Suprapubic skin (tissue), 4 donors: ENCODE measurements at regions not wholly inside any gene's neighbourhood (a gene's known extent, or its start where the extent isn't known, plus 50 kb on each side); places are given as distances from the start of the nearest gene placed in this dataset.

Experiments
- DNase-seq, 2 donors: peaks; one replicate each; pipeline ENCODE4 v3.0.0-alpha.2; 2019; ENCODE audit warnings: low spot score in 2 of 2
- H3K27ac ChIP-seq: fragments of 200-600 bp; sonication (generic); one replicate; pipeline ENCODE4 v1.5.1; 2019
- H3K27me3 ChIP-seq: fragments of 200-600 bp; sonication (generic); one replicate; pipeline ENCODE4 v1.5.1; 2019
- H3K36me3 ChIP-seq: fragments of 200-600 bp; sonication (generic); one replicate; pipeline ENCODE4 v1.5.1; 2019
- H3K4me1 ChIP-seq: fragments of 200-600 bp; sonication (generic); one replicate; pipeline ENCODE4 v1.5.1; 2019
- H3K4me3 ChIP-seq: fragments of 200-600 bp; sonication (generic); one replicate; pipeline ENCODE4 v1.5.1; 2019; ENCODE audit warnings: mild to moderate bottlenecking
- H3K9me3 ChIP-seq: fragments of 200-600 bp; sonication (generic); one replicate; pipeline ENCODE4 v1.5.1; 2019
- CTCF ChIP-seq, 2 donors: fragments of 200-600 bp in 1 of 2; fragments of 450-650 bp in 1 of 2; sonication (generic) in 1 of 2; IDR thresholded peaks; one replicate each; pipeline ENCODE4 v1.5.1; 2016 to 2019; ENCODE audit warnings: antibody characterized with exemption in 2 of 2, mild to moderate bottlenecking in 1 of 2, moderate library complexity in 1 of 2
- EP300 ChIP-seq: sonication (generic); formaldehyde crosslinking; IDR thresholded peaks from one replicate; pipeline ENCODE4 v1.6.1; 2017; ENCODE audit warnings: antibody characterized with exemption
- POLR2A ChIP-seq, 2 donors: fragments of 450-650 bp; IDR thresholded peaks; one replicate each; pipeline ENCODE4 v1.6.1; 2017; ENCODE audit warnings: antibody characterized with exemption in 2 of 2, mild to moderate bottlenecking in 2 of 2, moderate library complexity in 2 of 2
- POLR2AphosphoS5 ChIP-seq, 3 donors: sonication (generic); formaldehyde crosslinking; IDR thresholded peaks; one replicate each; pipeline ENCODE4 v1.6.1; 2017; ENCODE audit warnings: antibody characterized with exemption in 3 of 3
- WGBS: methylation state at CpG from one replicate; pipeline ENCODE4 v1.1.5; 2018; 5-methylcytosine and 5-hydroxymethylcytosine counted together

- Histone ChIP-seq H3K9me3 (no peaks in the 10 kb centered on the region), H3K27ac (no peak overlapping the region), H3K4me3 (no peak overlapping the region), H3K36me3 (no peaks in the 10 kb centered on the region), H3K27me3 (no peaks in the 10 kb centered on the region), H3K4me1 (peaks cover 6% of the 10 kb centered on the region)
- DNase-seq, result no peak
- 47% methylated on average over 3 of the region's 3 CpGs for WGBS
- TF ChIP-seq EP300 (no peak), CTCF (IDR thresholded peaks at IDR 0.05) (no peak), POLR2A (IDR thresholded peaks at IDR 0.05) (no peak), POLR2AphosphoS5 (IDR thresholded peaks at IDR 0.05) (no peak)
Observed at GRCh38 chr13:73230716-73231115, 171.9 kb downstream of the KLF5 start.

DNA sequence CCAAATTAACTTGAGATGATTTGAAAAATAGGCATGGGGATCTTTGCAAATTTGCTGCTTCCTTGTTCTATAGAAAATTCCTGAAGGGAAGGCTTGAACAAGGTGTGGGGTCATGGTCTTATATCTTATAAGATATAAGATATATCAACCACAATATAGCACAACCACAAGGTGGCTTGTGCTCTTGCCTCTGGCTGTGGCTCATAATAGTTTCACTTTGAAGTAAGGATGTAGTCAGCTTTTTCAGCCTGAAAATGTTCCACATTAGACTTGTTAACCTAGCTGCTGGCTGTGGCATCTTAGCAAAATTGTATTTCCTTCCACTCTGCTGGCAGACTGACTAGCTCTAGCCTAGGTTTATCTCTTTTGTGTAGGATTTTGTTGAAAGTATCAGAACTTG is 169.7 kb downstream of the KLF5 start:
- no peaks in the 10 kb centered on the region for H3K9me3 ChIP-seq
- H3K36me3 ChIP-seq, result no peaks in the 10 kb centered on the region
- H3K27me3 ChIP-seq, result no peaks in the 10 kb centered on the region
- H3K27ac ChIP-seq, result no peak overlapping the region
- H3K4me3 ChIP-seq, result no peak overlapping the region
- DNase-seq, result no peak
- TF ChIP-seq POLR2A (IDR thresholded peaks at IDR 0.05), result no peak
- TF ChIP-seq CTCF (IDR thresholded peaks at IDR 0.05), result no peak
- no peak for TF ChIP-seq EP300
- no peak for TF ChIP-seq POLR2AphosphoS5 (IDR thresholded peaks at IDR 0.05)
- peaks cover 6% of the 10 kb centered on the region for H3K4me1 ChIP-seq

DNA sequence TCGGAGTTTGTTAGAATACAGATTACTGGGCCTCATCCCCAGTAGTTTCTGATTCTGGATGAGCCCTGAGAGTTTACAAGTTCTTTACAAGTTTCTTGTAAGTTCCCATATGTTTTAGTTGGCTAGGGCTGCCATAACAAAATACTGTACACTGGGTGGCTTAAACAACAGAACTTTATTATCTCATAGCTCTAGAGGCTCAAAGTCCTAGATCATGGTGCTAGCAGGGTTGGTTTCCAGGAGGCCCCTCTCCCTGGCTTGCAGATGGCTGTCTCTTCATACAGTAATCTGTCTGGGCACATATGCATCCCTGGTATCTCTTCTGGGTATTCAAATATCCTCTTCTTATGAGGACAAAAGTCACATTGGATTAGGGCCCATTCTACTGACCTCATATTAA is 167.2 kb downstream of the KLF5 start:
- Histone ChIP-seq H3K27ac (no peak overlapping the region), H3K4me3 (no peak overlapping the region), H3K36me3 (no peaks in the 10 kb centered on the region), H3K27me3 (no peaks in the 10 kb centered on the region), H3K9me3 (no peaks in the 10 kb centered on the region), H3K4me1 (peaks cover 6% of the 10 kb centered on the region)
- no peak for TF ChIP-seq POLR2AphosphoS5 (IDR thresholded peaks at IDR 0.05)
- WGBS, result 100% methylated on average over 1 of the region's 1 CpG
- no peak for DNase-seq

DNA sequence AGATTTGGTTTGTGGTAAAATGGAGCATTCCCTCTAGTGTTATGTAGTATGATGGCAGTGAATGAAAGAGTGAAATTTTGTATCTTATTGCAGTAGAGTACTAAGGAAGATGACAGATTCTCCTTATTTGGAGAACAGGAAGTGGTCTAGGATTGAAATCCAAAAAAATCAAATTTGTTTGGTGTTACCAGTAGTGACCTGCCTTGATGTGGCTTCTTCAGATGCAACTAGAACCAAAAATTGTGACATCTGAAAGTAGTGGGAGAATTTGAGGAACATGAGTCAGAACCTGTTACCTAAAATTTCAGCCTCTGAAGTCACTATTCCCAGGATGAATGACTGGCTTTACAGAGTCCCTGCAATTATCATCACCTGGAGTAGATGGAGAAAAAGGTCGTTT is 165.9 kb downstream of the KLF5 start:
- no peak overlapping the region for H3K27ac ChIP-seq
- TF ChIP-seq EP300, result no peak
- no peak for TF ChIP-seq POLR2AphosphoS5 (IDR thresholded peaks at IDR 0.05)
- TF ChIP-seq POLR2A (IDR thresholded peaks at IDR 0.05), result no peak
- TF ChIP-seq CTCF (IDR thresholded peaks at IDR 0.05), result no peak
- no peaks in the 10 kb centered on the region for H3K9me3 ChIP-seq
- H3K27me3 ChIP-seq, result no peaks in the 10 kb centered on the region
- H3K4me3 ChIP-seq, result no peak overlapping the region
- no peak for DNase-seq
- WGBS, result 72% methylated on average over 1 of the region's 1 CpG
- H3K4me1 ChIP-seq, result peaks cover 6% of the 10 kb centered on the region
- H3K36me3 ChIP-seq, result no peaks in the 10 kb centered on the region

DNA sequence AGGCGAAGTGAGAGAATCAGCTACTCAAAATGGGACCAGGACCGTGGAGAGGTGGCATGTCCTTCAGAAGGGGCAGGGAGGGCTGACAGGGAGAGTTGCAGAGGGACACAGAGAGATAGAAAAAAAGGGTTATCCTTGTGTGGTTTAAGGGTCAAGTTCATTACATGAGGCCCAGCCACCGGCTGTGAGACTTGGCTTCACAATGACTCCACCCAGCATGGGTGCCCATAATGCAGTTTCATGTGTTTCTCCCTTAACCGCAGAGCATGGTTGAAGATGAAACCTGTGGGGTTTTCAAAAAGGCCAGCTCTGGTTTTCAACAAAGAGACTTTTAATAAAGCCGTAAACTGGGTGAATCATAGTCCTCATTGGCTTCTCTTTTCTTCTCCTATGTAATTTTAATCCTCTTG is 164.6 kb downstream of the KLF5 start:
- no peaks in the 10 kb centered on the region for H3K36me3 ChIP-seq
- no peak overlapping the region for H3K4me3 ChIP-seq
- no peaks in the 10 kb centered on the region for H3K4me1 ChIP-seq
- H3K27me3 ChIP-seq, result no peaks in the 10 kb centered on the region
- no peak overlapping the region for H3K27ac ChIP-seq
- TF ChIP-seq POLR2A (IDR thresholded peaks at IDR 0.05), result no peak
- TF ChIP-seq EP300, result no peak
- no peak for TF ChIP-seq POLR2AphosphoS5 (IDR thresholded peaks at IDR 0.05)
- no peak for TF ChIP-seq CTCF (IDR thresholded peaks at IDR 0.05)
- no peaks in the 10 kb centered on the region for H3K9me3 ChIP-seq
- no peak for DNase-seq
- 64% methylated on average over 5 of the region's 5 CpGs for whole genome bisulfite sequencing

- WGBS, result 95% methylated on average over 6 of the region's 6 CpGs
- Histone ChIP-seq H3K27me3 (no peaks in the 10 kb centered on the region), H3K9me3 (no peaks in the 10 kb centered on the region), H3K4me1 (no peaks in the 10 kb centered on the region), H3K36me3 (no peaks in the 10 kb centered on the region), H3K27ac (no peak overlapping the region), H3K4me3 (no peak overlapping the region)
- no peak for DNase-seq
- TF ChIP-seq EP300 (no peak), CTCF (IDR thresholded peaks at IDR 0.05) (no peak), POLR2AphosphoS5 (IDR thresholded peaks at IDR 0.05) (no peak), POLR2A (IDR thresholded peaks at IDR 0.05) (no peak)
Observed at GRCh38 chr13:73222627-73223305, 164.0 kb downstream of the KLF5 start.
